Uterus (tissue), 2 donors: ENCODE measurements at regions not wholly inside any gene's neighbourhood (a gene's known extent, or its start where the extent isn't known, plus 50 kb on each side); places are given as distances from the start of the nearest gene placed in this dataset.

ENCODE experiments used
- POLR2A ChIP-seq, 2 donors: fragments of 450-650 bp; IDR thresholded peaks; one replicate each; pipeline ENCODE4 v1.6.1; 2016; ENCODE audit warnings: antibody characterized with exemption in 2 of 2, mild to moderate bottlenecking in 1 of 2, moderate library complexity in 1 of 2
- TF ChIP-seq, protein P1 (sequence below), 4 experiments: fragments of 200-600 bp in 2 of 4; fragments of 450-650 bp in 2 of 4; sonication (generic) in 2 of 4; IDR thresholded peaks; one replicate each; pipeline ENCODE4 v1.5.1; 2016 to 2019; ENCODE audit warnings: antibody characterized with exemption in 4 of 4, mild to moderate bottlenecking in 2 of 4, moderate library complexity in 1 of 4

- TF ChIP-seq, protein P1, sequence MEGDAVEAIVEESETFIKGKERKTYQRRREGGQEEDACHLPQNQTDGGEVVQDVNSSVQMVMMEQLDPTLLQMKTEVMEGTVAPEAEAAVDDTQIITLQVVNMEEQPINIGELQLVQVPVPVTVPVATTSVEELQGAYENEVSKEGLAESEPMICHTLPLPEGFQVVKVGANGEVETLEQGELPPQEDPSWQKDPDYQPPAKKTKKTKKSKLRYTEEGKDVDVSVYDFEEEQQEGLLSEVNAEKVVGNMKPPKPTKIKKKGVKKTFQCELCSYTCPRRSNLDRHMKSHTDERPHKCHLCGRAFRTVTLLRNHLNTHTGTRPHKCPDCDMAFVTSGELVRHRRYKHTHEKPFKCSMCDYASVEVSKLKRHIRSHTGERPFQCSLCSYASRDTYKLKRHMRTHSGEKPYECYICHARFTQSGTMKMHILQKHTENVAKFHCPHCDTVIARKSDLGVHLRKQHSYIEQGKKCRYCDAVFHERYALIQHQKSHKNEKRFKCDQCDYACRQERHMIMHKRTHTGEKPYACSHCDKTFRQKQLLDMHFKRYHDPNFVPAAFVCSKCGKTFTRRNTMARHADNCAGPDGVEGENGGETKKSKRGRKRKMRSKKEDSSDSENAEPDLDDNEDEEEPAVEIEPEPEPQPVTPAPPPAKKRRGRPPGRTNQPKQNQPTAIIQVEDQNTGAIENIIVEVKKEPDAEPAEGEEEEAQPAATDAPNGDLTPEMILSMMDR (IDR thresholded peaks at IDR 0.05) = no peak
- TF ChIP-seq POLR2A (IDR thresholded peaks at IDR 0.05) = no peak
These were observed 227.8 kb downstream of the ICE1 start for GRCh38 chr5:5650242-5650641.
